ENCODE measurements at regions not wholly inside any gene's neighbourhood (a gene's known extent, or its start where the extent isn't known, plus 50 kb on each side); places are given as distances from the start of the nearest gene placed in this dataset.

DNA sequence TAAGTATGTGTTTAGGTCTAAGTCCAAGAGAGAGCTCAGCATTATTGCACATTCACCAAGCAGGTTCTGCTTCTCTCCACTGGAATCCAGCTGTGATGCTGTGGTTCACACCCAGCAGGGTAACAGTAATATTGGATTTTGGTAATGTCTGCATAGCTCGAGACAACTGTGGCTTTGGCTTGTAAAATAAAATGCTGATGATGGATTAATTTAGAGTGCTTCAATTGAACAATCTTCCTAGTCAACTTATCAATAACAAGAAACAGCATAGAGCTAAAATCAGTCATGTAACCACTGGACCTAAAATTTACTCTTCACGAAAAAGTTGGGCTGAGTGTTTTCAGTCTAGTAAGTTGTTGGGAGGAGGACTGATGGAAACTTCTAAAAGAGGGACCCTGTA is 709.2 kb downstream of the TYW1 start:
- no peak for DNase-seq

DNA sequence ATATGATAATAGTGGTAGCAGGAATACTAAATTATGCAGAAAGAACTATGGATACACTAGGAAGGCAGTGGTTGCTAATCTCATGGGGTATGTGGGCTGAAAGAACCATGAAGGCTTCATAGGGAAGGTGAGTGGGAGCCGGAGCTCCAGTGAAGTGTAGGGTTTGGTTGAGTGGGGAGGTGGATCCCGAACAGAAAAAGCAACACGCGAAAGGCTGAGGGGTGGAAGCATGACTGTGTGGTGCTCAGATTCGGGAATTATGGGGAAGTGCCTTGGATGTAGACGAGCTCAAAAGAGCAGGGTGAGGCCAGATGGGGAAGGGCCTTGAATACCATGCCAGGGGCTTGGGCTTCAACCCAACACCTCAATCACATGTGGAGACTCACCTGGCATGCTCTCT is 715.1 kb downstream of the TYW1 start:
- no peak for DNase-seq

DNA sequence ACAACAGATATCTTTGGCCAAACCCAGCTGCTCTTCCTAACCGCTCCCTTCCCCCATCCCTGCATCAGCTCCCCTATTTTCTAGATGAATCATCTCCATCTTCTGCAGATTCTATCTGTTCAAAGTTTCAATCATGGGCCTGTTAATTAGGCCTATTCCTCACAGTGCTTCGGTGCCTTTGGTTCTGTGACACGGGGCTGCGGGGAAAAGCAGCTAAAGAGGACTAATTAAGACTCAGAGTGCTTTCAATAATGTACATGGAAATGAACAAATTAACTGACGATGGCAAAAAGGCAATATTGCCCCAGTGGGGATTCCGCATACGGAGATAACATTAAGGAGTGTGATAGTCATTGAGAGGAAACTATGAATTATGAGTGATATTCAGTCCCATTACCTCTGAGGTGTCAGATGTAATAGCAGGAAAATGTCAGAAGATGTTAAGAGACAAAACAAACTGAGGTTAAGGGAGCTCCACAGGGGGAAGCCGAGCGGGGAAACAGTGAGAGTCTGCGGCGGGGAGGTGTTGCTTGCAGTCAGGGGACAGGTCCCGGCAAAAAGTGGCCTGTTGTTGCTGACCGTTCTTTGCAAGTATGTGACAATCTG is 716.9 kb downstream of the TYW1 start:
- DNase-seq = no peak

DNA sequence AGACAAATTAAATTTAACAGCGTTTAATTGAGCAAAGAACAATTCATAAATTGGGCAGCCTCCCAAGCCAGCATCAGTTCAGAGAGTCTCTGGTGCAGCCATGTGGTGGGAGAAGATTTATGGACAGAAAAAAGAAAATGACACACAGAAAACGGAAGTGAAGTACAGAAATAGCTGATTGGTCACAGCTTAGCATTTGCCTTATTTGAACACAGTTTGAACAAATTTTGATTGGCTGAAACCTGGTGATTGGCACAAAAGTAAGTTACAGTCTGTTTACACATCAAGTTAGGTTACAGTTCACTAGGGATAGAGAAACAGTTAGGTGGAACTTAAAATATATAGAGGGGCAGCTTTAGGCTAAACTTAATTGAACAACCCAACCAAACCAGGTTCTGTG is 720.1 kb downstream of the TYW1 start:
- no peak for DNase-seq

DNA sequence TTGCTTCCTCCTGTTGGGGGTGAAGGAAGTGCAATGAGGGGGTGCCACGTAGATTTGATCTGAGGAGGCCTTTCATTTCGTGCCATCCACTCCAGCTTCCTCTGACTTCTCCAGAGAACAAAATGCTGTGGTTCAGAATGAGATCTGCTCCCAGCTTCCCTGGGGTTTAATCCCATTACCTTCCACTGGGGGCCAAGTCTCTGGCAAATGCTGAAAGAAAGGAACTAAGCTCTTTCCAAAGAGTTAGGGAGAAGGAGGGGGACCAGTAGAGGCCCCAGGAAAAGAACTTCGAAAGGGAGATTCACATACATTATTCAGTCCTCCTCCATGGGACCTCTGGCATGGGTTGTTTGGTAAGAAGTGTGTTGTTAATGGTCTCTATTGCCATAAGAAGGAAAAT is 727.0 kb downstream of the TYW1 start:
- DNase-seq = no peak

DNA sequence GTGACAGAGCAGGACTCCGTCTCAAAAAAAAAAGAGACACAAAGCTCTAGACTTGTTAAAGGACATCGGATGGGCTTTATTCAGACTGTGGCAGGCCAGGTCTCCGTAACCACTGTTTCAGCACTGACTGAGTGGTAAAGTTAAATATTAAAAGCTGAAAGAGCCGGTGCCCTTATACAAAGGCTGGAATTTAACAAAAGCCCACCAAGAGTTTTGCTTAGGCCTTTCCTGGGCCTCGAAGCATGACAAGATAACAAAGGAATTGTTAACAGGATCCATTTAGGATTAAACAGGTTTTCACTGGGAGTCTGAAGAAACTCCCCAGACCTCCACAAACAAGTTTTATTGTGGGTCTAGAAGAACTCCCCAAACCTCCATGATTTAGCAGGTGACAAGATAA is 727.8 kb downstream of the TYW1 start:
- no peak for DNase-seq

DNA sequence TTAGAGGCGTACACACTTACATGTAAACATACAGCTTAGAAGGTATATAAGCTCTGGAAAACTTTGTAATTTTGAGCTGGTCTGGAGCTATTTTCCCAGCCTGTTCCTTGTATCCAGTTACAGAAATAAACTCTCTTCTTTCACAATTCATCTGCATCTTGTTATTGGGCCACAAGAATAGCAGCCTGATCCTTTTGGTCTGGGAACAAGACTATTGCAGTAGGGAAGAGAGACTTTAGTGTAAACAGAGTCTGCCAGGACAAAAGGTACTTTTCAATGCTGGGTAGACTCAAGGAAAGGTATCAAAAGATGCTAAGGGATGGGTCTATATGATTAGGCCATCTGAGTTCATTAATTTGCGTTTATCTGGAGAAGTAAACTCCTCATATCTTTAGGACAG is 728.3 kb downstream of the TYW1 start:
- DNase-seq = no peak

DNA sequence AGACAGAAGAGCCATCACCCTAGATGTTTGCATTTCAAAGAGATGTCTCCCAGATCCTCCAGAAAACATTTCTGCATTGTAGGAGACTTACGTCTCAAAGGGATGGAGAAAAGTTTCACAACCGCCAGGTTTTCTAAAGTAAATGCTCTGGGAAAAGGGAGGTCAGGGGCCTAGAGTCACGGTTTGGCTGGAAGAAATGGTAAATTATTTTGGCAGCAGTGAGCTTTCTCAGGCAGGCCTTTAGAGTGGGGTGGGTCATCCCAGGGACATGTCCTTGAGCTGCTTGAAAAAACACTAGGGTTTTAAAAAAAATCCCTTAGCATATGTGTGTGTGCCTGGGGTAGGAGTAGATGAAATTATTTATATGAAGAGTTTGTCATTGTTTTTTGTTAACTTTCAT is 728.8 kb downstream of the TYW1 start:
- no peak for DNase-seq

DNA sequence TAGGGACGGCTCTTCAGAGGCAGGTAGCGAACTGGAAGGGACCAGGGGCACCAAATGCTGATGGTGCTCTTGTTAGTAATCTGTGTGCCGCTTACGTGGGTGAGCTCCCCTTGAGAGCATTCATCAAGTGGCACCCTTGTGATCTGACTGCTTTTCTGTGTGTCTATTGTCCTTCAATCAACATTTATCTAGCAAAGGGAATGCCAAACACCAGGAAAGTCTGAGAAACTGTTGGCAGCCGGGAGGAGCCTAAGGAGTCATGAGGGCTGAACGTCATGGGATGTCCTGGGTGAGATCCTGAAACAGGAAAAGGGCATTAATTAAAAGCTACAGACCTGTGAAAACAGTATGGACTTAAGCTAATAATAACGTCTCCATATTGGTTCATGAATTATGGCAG is 733.1 kb downstream of the TYW1 start:
- DNase-seq = no peak

DNA sequence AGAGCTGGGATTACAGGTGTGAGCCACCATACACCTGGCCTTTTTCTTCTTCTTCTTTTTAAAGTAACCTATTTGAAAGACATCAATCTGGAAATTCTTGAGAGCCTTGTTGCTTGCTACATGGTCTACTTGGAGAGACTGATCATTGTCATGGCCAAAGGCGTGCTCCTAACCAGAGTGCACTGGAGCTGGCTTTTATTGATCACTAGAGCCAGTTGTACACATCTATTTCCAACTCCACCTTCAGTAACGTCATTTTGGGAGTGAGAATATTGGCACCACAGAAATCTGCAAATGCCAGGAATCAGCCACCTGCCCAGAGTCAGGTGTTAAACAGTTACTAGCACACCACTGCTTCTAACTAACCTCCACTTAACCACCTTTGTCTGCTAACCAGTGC is 735.1 kb downstream of the TYW1 start:
- DNase-seq = no peak

DNA sequence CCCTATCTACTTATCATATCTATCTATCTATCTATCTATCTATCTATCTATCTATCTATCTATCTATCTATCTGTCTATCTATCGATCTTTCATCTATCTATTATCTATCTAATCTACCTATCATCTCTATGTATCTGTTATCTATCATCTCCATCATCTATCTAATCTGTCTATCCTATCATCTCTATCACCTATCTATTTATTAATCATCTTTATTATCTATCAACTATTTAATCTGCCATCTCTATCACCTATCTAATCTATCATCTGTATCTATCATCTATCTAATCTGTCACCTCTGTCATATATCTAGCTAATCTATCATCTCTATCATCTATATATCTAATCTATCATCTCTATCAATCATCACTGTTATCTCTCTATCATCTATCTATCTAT is 736.3 kb downstream of the TYW1 start:
- no peak for DNase-seq

DNA sequence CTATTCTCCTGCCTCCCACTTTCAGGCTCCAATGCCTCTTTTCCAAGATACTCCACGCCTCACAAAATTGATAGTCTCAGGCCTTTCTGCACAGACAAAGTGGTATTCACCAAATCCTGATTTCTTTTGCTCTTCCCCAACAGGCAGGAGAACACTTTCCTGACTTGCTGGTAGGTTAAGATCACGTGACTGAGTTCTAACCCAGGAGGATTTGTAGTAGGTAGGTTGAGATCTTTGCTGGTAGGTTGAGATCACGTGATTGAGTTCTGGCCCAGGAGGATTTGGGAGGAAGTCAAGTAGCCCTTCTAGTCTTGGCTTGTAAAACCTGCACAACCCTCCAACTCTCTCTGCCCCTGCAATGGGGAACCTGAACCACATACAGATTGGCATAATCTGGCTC is 741.5 kb downstream of the TYW1 start:
- no peak for DNase-seq

DNA sequence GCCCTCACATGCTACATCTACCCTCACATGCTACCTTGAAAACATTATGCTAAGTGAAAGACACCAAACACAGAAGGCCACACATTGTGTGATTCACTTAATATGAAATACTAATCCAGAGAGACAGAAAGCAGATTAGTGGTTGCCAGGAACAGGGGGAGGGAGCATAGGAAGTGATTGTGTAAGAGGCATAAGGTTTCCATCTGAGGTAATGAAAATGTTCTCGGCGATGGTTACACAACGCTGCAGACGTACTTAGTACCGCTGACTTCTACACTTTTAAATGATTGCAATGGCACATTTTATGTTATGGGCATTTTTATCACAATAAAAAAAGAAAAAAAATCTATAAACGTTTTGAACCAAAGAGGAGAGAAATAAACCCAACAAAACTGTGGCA is 742.3 kb downstream of the TYW1 start:
- peak; percentile 16 for DNase-seq

DNA sequence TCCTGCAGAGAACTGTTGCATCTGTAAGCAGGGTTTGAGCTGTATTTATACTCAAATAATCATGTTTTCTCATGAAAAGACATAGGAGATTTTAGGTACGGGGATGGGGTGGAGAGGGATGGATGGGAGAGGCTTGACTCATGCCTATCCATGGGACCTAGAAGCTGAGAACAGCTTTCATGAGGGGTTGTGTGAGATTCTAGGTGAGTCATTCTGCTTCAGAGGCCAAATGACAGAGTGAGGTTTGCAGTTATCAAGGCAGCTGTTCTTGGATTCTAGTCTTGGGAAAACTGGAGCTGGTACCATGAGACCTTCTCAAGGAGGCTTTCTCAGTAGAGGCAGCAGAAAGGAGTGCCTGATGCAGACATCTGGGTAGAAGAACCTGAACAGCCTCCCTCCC is 746.9 kb downstream of the TYW1 start:
- DNase-seq = no peak

DNA sequence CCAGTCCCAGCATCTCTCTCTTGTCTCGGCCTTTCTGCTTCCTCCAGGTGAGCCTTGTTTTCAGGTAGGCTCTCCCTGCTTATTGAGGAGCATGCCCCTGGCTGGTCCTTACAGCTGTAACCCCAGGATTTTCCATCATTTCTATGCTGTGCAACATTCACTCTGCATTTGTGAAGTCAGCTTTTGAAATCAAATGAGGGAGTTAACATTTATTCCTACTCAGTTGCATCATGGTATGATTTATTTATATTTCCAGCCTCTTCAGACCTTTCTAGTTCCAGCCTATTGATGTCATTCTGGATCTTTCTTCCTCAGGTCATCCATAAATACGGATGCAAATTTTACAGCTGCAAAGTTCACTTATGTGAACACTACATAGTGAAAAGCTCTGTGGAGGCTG is 755.6 kb downstream of the TYW1 start:
- DNase-seq = no peak

DNA sequence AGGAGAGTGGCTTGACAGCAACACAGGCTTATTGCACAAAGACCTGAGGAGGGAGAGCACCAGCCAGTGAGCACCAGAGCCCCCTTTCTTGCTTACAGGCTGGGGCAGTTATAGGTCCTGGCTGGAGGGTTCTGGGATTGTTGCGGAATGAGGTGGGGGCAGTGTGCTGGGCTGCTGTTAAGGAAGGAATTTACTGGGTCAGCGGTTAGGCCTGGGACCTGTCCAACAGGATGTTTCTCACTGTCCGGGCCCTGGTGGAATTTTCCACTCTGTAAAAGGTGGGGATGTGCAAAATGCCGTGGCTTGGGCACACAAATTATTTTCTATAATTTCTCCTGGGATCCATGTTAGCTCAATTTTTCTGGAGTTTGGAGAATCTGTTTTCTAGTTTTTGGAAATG is 757.3 kb downstream of the TYW1 start:
- no peak for DNase-seq

DNA sequence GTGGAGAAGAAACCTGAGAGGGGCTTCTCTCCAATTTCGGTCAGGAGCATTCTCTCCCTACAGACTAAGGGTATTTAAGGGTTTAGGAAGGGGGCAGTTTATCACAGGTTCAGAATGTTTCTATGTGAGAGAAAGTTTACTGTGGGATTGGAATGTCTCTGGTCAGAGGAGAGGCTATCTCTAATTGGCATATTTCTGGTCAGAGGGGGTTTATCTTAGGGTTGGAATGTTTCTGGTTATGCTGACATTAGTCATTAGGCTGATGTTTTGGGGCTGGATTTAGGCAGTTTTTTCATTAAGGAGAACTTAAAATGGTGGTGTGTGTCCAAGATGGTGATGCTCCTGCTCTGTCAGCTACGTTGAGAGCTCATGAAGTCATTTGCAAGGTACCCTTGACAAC is 758.0 kb downstream of the TYW1 start:
- DNase-seq = no peak

DNA sequence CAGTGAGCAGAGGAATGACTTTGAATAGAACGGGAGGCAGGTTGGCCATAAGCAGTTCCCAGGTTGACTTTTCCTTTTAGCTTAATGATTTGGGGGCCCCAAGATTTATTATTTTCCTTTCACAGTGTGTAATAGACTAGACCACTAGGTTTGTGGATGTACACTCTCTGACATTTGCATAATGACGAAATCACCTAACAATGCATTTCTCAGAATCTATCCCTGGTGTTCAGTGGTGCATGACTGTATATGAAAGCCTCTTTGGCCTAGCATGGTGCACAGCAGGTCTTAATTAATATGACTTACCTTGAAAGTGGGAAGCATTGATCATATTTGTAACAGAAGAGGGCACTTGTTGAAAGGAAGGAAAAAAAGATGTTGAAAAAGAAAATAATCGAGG is 761.9 kb downstream of the TYW1 start:
- no peak for DNase-seq

DNA sequence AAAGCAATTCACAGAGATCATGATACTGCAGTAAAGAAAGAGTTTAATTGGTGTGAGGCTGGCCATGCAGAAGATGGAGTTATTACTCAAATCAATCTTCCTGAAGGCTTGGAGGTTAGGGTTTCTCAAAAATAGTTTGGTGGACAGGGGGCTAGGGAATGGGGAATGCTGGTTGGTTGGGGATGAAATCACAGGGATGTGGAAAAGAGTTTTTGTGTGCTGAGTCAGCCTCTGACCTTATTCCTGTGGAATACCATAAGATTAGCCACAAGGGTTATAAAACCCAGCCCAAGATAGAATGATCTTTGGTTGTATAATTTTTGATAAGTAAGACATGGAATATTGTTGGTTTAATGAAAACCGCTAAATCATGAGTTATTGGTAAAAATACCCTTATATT is 764.3 kb downstream of the TYW1 start:
- no peak for DNase-seq

DNA sequence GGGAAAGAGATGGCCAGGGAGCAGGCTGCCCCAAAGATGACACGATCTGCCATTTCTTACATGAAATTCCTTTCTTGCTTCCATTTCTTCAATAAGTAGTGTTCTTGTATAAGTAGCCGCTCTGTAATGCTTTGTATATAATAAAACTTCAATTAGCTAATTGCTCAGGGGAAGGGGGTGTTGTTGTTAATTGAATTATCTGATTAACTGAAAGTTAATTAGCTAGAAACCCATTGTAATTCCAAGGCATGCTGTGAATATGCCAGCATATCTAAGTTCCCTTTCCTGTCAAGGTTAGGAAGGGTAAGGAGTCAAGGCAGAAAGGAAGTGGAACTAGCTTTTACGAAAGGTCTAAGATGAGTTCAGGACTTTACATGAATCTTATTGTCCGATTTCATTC is 765.9 kb downstream of the TYW1 start:
- no peak for DNase-seq

DNA sequence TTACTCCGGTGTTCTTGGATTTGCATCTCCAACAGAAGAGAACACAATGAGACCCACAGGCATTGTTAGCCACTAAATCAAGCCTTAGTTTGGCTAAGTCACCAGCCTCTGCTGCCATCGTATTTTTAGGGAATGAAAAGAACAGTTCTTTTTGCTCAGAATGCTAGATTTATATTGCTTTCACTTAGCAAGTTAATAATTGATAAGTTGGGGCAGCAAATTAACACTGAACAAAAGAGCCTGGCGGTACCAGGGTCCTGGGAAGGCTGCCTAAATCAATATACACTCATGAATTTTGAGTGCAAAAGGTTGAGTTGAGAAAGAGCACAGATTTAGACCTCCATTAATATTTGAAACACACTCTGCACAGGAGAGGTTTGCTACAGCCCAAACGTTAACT is 767.7 kb downstream of the TYW1 start:
- DNase-seq = no peak

DNA sequence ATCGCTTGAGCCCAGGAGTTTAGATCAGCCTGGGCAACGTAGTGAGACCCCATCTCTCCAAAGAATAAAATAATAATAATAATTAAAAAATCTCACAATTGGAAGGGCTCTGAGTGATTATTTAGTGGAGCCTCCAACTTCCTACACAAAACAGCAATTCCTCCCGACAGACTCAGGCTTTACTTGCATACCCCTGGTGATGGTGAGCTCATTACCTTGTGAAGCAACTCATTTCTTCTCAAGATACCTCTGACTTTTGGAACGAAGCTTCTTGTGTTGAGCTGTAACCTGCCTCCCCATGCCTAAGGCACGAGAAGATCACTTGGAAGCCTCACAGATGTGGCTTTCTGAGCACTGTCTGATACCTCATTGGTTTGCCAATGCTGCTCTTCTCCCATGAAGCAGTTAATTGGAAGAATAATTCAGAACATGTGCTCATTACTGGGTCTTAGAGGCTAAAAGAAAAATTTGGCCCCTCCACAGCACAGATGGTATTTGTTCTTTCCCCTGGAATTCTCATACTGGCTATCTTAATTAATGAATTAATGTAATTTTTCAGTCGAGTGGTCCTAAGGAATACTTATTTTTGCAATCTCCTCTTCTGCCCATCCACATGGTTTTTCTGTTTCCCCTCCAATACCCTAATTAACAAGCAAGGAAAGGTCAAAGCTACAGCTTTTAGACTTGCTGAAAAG is 769.0 kb downstream of the TYW1 start:
- no peak for DNase-seq

DNA sequence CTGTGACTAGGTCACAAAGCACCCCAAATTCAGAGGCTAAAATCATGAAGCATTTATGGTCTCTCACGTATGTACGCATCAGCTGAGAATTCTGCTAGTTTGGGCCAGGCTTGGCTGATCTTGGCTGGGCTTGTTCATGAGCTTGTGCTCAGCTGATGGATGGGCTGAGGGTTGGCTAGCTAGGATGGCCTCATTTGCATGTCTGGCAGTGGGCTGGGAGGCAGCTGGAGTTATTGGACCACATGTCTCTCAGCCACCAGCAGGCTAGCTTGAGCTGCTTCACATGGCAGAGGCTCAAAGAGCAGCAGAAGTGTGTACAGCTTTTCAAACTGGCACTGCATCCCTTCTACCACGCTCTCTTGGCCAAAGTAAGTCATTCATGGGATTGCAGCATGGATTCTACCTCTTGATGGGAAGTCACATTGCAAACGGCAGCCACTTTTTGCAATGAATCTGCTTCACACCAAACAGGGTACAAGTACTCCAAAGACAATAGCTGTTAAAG is 770.3 kb downstream of the TYW1 start:
- no peak for DNase-seq

DNA sequence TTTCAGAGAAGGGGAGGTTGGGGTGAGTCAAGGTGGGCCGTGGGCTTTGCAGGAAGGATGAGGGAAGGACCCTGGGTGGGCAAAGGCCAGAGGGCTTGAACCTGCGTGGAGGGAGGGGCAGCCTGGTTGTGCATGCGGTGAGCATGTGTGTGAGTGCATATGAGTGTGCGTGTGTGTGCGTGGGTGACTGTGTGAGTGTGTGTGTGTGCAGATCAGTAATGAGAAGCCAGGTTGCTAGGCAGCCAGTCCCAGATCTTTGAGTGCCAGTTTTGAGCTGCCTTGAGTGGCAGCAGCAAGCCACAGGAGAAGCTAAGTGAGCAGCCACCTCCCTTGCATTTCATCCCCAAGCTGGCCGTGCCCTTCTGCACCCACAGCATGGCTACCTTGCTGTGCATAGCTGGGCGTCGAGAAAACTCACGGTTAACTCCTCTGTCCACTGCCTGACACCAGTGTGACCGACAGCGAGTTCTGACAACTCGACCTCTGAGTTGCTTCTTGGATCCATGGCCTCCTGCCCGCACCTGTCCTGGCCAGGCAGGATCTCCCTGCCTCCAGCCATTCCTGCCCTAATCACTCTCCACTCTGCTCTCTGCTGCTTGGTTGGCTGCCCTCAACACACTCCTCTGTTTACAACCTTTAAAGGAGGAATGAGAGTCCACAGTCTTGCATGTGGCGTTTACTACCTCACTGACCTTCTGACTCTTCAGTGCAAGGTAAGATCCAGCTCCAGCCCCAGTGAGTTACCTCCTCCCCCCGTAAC is 775.4 kb downstream of the TYW1 start:
- no peak for DNase-seq

Measured in NCI-H2171 (cell line).